ENCODE measurements at regions not wholly inside any gene's neighbourhood (a gene's known extent, or its start where the extent isn't known, plus 50 kb on each side); places are given as distances from the start of the nearest gene placed in this dataset.

GRCh38 chr5:120955795-120956194 lies 491.7 kb downstream of the PRR16 start:
- H3K4me1 ChIP-seq (ENCODE audit: control insufficient read depth, insufficient read depth, low read length) = no peaks in the 10 kb centered on the region
- H4K8ac ChIP-seq (ENCODE audit: low read depth in 2 of 2, low read length in 2 of 2) = no peak overlapping the region
- H2BK120ac ChIP-seq (ENCODE audit: low read depth, low read length) = no peak overlapping the region
- no peak overlapping the region for H2AFZ ChIP-seq (replicated peaks; ENCODE audit: low read length, poor library complexity)
- ChIA-PET POLR2A (ENCODE audit: unreplicated experiment) (no interaction called here), CTCF (no interaction called here)
- no peak overlapping the region for H2BK5ac ChIP-seq (ENCODE audit: low read depth, low read length, poor library complexity, severe bottlenecking)
- H3K9me3 ChIP-seq (ENCODE audit: control insufficient read depth, insufficient read depth, low read length) = no peaks in the 10 kb centered on the region; the same call in 1 of the 2 replicates
- no peak overlapping the region for H2BK20ac ChIP-seq (ENCODE audit: low read depth, low read length)
- H3K4me3 ChIP-seq (ENCODE audit: insufficient read depth, low read depth, low read length) = no peak overlapping the region
- no peak overlapping the region for H2AK5ac ChIP-seq (ENCODE audit: low read depth, low read length)
- DNase-seq (no peak), ATAC-seq (ENCODE audit: low read depth) (no peak)
- no peak overlapping the region for H2AK9ac ChIP-seq (replicated peaks; ENCODE audit: low read depth, low read length, poor library complexity)
- H3K14ac ChIP-seq (replicated peaks; ENCODE audit: low read depth, low read length) = no peak overlapping the region
- dilution Hi-C loops (cut with HindIII; ENCODE audit: low sequenced_read_pairs, unreplicated experiment) (no loop called here), in situ Hi-C loops (cut with MboI; ENCODE audit: low sequenced_read_pairs) (no loop called here), intact Hi-C loops (cut with micrococcal nuclease) (no loop called here)
- no peak overlapping the region for H3K27ac ChIP-seq (ENCODE audit: insufficient read depth, low read length)
- H4K20me1 ChIP-seq (ENCODE audit: insufficient read depth, low read length) = no peaks in the 10 kb centered on the region
- no peak overlapping the region for H3K56ac ChIP-seq (ENCODE audit: extremely low read depth, insufficient read depth, low read length)
- no peak overlapping the region for H3K9ac ChIP-seq (ENCODE audit: low read depth, low read length)
- H3K27me3 ChIP-seq (ENCODE audit: control insufficient read depth, insufficient read depth, low read length) = no peaks in the 10 kb centered on the region
- H4K91ac ChIP-seq (ENCODE audit: insufficient read depth, low read depth, low read length) = no peak overlapping the region
- H3K9me1 ChIP-seq (ENCODE audit: insufficient read depth, low read length) = no peaks in the 10 kb centered on the region
- BruUV-seq (replicated peaks) = no TSS peak
- no peak overlapping the region for H3K18ac ChIP-seq (ENCODE audit: low read depth, low read length)
- no peak overlapping the region for H3K23ac ChIP-seq (ENCODE audit: low read depth, low read length)
- H3K79me1 ChIP-seq (ENCODE audit: low read depth in 1 of 2, low read length in 2 of 2) = no peaks in the 10 kb centered on the region
- H4K5ac ChIP-seq (ENCODE audit: low read depth, low read length) = no peak overlapping the region
- TF ChIP-seq USF2 (IDR thresholded peaks at IDR 0.05; ENCODE audit: low read depth, low read length) (no peak), FOS (IDR thresholded peaks at IDR 0.05; ENCODE audit: low read depth, low read length) (no peak), NFE2L2 (IDR thresholded peaks at IDR 0.05; ENCODE audit: low read depth, low read length) (no peak), SMC3 (IDR thresholded peaks at IDR 0.05; ENCODE audit: low read depth, low read length) (no peak), MAZ (IDR thresholded peaks at IDR 0.05; ENCODE audit: borderline replicate concordance, low read depth, low read length) (no peak), POLR2A (IDR thresholded peaks at IDR 0.05; ENCODE audit: low read depth, low read length) (no peak), ELK1 (IDR thresholded peaks at IDR 0.05; ENCODE audit: borderline replicate concordance, low read depth, low read length) (no peak), RAD21 (IDR thresholded peaks at IDR 0.05; ENCODE audit: low read length) (no peak), RFX5 (IDR thresholded peaks at IDR 0.05; ENCODE audit: low read depth, low read length) (no peak), CEBPB (IDR thresholded peaks at IDR 0.05; ENCODE audit: low read depth, low read length) (no peak), RCOR1 (IDR thresholded peaks at IDR 0.05; ENCODE audit: insufficient replicate concordance, low read length) (no peak), CHD1 (IDR thresholded peaks at IDR 0.05; ENCODE audit: low read depth, low read length) (no peak), MAFK (IDR thresholded peaks at IDR 0.05; ENCODE audit: low read depth, low read length) (no peak), CTCF (conservative IDR thresholded peaks at IDR 0.05; ENCODE audit: low read depth, low read length) (no peak), BHLHE40 (IDR thresholded peaks at IDR 0.05; ENCODE audit: low read depth, low read length) (no peak), MXI1 (IDR thresholded peaks at IDR 0.05; ENCODE audit: borderline replicate concordance, low read depth, low read length) (no peak)
- no peaks in the 10 kb centered on the region for H3K36me3 ChIP-seq (ENCODE audit: control insufficient read depth, insufficient read depth, low read length)
- no peak overlapping the region for H2BK15ac ChIP-seq (ENCODE audit: low read depth, low read length)
- no peak overlapping the region for H3K4ac ChIP-seq (ENCODE audit: low read depth, low read length)
- no peak overlapping the region for H3K4me2 ChIP-seq (ENCODE audit: low read depth, low read length)

Data from IMR-90 (cell line).